GM18873 (cell line): ENCODE measurements at regions not wholly inside any gene's neighbourhood (a gene's known extent, or its start where the extent isn't known, plus 50 kb on each side); places are given as distances from the start of the nearest gene placed in this dataset.
"Not testable (repeated sequence)": the region's sequence is repeated elsewhere in the genome, so short reads cannot be mapped to it uniquely, and the experiment has no call there.

ENCODE experiments used
- ATAC-seq: cut with Tn5 transposase; IDR thresholded peaks from one replicate; pipeline ENCODE4 v1.9.1; 2021; ENCODE audit warnings: mild to moderate bottlenecking, moderate library complexity, moderate number of reproducible peaks; ENCODE audit not compliant: unreplicated experiment, low FRiP score

- ATAC-seq: no peak
Observed at GRCh38 chr12:22808860-22809259, 183.9 kb downstream of the ETNK1 start.

GRCh38 chr12:22810036-22810435 lies 185.1 kb downstream of the ETNK1 start:
- ATAC-seq: no peak

- no peak for ATAC-seq
Observed at GRCh38 chr12:22812531-22812930, 187.6 kb downstream of the ETNK1 start.

- no peak for ATAC-seq
Observed at GRCh38 chr12:22821985-22822384, 197.0 kb downstream of the ETNK1 start.

- ATAC-seq: no peak
Observed at GRCh38 chr12:22826026-22826425, 201.1 kb downstream of the ETNK1 start.

- ATAC-seq: not testable (repeated sequence)
Observed at GRCh38 chr12:22826446-22826981, 201.5 kb downstream of the ETNK1 start.

- ATAC-seq: no peak
Observed at GRCh38 chr12:22828066-22828465, 203.1 kb downstream of the ETNK1 start.

GRCh38 chr12:22835431-22835830 lies 210.5 kb downstream of the ETNK1 start:
- ATAC-seq: no peak

GRCh38 chr12:22850185-22850584 lies 225.2 kb downstream of the ETNK1 start:
- ATAC-seq: no peak

- ATAC-seq: no peak
Observed at GRCh38 chr12:22851532-22851931, 226.6 kb downstream of the ETNK1 start.

- ATAC-seq: no peak
Observed at GRCh38 chr12:22855456-22855855, 230.5 kb downstream of the ETNK1 start.

GRCh38 chr12:22856178-22856577 lies 231.2 kb downstream of the ETNK1 start:
- ATAC-seq: no peak

GRCh38 chr12:22858849-22859570 lies 234.0 kb downstream of the ETNK1 start:
- no peak for ATAC-seq

- ATAC-seq: no peak
Observed at GRCh38 chr12:22860926-22861325, 236.0 kb downstream of the ETNK1 start.

- no peak for ATAC-seq
Observed at GRCh38 chr12:22865822-22866221, 240.9 kb downstream of the ETNK1 start.

GRCh38 chr12:22866406-22866805 lies 241.4 kb downstream of the ETNK1 start:
- ATAC-seq: no peak

GRCh38 chr12:22874151-22874550 lies 249.2 kb downstream of the ETNK1 start:
- ATAC-seq: no peak

- no peak for ATAC-seq
Observed at GRCh38 chr12:22876262-22876661, 251.3 kb downstream of the ETNK1 start.

- no peak for ATAC-seq
Observed at GRCh38 chr12:22879203-22879602, 254.2 kb downstream of the ETNK1 start.

GRCh38 chr12:22880331-22880730 lies 255.4 kb downstream of the ETNK1 start:
- no peak for ATAC-seq

GRCh38 chr12:22880807-22881206 lies 255.8 kb downstream of the ETNK1 start:
- ATAC-seq: no peak

- no peak for ATAC-seq
Observed at GRCh38 chr12:22881878-22882385, 257.0 kb downstream of the ETNK1 start.
